H1 (cell line): ENCODE measurements at regions not wholly inside any gene's neighbourhood (a gene's known extent, or its start where the extent isn't known, plus 50 kb on each side); places are given as distances from the start of the nearest gene placed in this dataset.

Source experiments
- CTCF ChIA-PET: fragments of 300-600 bp; sonication (Branson Sonifier 250); formaldehyde crosslinking; loops from one replicate; lab custom pipeline; 2021; ENCODE audit not compliant: partially characterized antibody; lab: Charles Lee
- POLR2A ChIA-PET: fragments of 300-600 bp; sonication (Branson Sonifier 250); formaldehyde crosslinking; loops from one replicate; lab custom pipeline; 2021; ENCODE audit warnings: inconsistent platforms; ENCODE audit not compliant: partially characterized antibody; lab: Charles Lee
- DNase-seq, 2 experiments: peaks; one replicate each; pipeline versions ENCODE4 v3.0.0 to v3.0.0-alpha.2; 2010 to 2022; ENCODE audit warnings: low spot score in 2 of 2, low read depth in 1 of 2, mixed read lengths in 1 of 2
- FAIRE-seq: peaks from 2 replicates; lab custom pipeline; 2011; peaks lifted over from hg19 to GRCh38; lab: Jason Lieb, UNC
- H2AFZ ChIP-seq: 2 replicates; pipeline ENCODE4 v1.8.1; 2012; ENCODE audit warnings: low read length, inconsistent platforms
- H2AK5ac ChIP-seq: 2 replicates; pipeline ENCODE4 v1.6.1; 2013; ENCODE audit warnings: low read depth, low read length
- H2BK120ac ChIP-seq: replicated peaks from 2 replicates; pipeline ENCODE3; 2013; ENCODE audit warnings: low read depth, low read length, inconsistent platforms
- H2BK12ac ChIP-seq: 2 replicates; pipeline ENCODE4 v1.6.1; 2013; ENCODE audit warnings: low read depth, low read length
- H2BK15ac ChIP-seq: 2 replicates; pipeline ENCODE4 v1.6.1; 2013; ENCODE audit warnings: low read length
- H2BK20ac ChIP-seq: 2 replicates; pipeline ENCODE4 v1.6.1; 2013; ENCODE audit warnings: low read length
- H2BK5ac ChIP-seq: 2 replicates; pipeline ENCODE4 v1.6.1; 2013; ENCODE audit warnings: low read depth, low read length
- H3K14ac ChIP-seq: 2 replicates; pipeline ENCODE4 v1.6.1; 2013; ENCODE audit warnings: inconsistent platforms; ENCODE audit not compliant: insufficient read length
- H3K18ac ChIP-seq: 2 replicates; pipeline ENCODE4 v1.6.1; 2013; ENCODE audit warnings: low read length; ENCODE audit errors: extremely low read depth
- H3K23ac ChIP-seq: 2 replicates; pipeline ENCODE4 v1.6.1; 2013; ENCODE audit warnings: inconsistent platforms; ENCODE audit not compliant: insufficient read length
- H3K23me2 ChIP-seq: 2 replicates; pipeline ENCODE4 v1.6.1; 2013; ENCODE audit warnings: low read depth, low read length
- H3K27ac ChIP-seq: 2 replicates; pipeline ENCODE4 v1.6.1; 2011; ENCODE audit warnings: low read depth, low read length, inconsistent platforms
- H3K27me3 ChIP-seq, 4 experiments: replicated peaks in 1 of 4; 1 replicate in 1 of 4; 2 replicates in 3 of 4; pipeline versions ENCODE4 v1.6.1 to v1.8.1; 2011 to 2013; ENCODE audit warnings: low read length in 3 of 4, mild to moderate bottlenecking in 3 of 4, inconsistent platforms in 2 of 4, mixed read lengths in 2 of 4, moderate library complexity in 1 of 4; ENCODE audit not compliant: control insufficient read depth in 3 of 4, insufficient read depth in 3 of 4; ENCODE audit errors: extremely low read depth in 1 of 4
- H3K36me3 ChIP-seq, 4 experiments: 2 replicates each; pipeline versions ENCODE4 v1.6.1 to v1.8.1; 2011 to 2013; ENCODE audit warnings: mild to moderate bottlenecking in 4 of 4, low read length in 3 of 4, moderate library complexity in 2 of 4, control low read depth in 1 of 4, inconsistent platforms in 1 of 4; ENCODE audit not compliant: insufficient read depth in 4 of 4, control insufficient read depth in 2 of 4
- H3K4ac ChIP-seq: replicated peaks from 2 replicates; pipeline ENCODE3; 2013; ENCODE audit warnings: low read length, low read depth, mixed read lengths, inconsistent platforms; ENCODE audit not compliant: insufficient read length
- H3K4me1 ChIP-seq, 4 experiments: replicated peaks in 1 of 4; 1 replicate in 1 of 4; 2 replicates in 3 of 4; pipeline versions ENCODE4 v1.6.1 to v1.8.1; 2011 to 2013; ENCODE audit warnings: low read length in 3 of 4, inconsistent platforms in 2 of 4, mixed read lengths in 1 of 4; ENCODE audit not compliant: insufficient read depth in 4 of 4, control insufficient read depth in 3 of 4
- H3K4me2 ChIP-seq, 2 experiments: 2 replicates each; pipeline versions ENCODE4 v1.6.1 to v1.8.1; 2011 to 2013; ENCODE audit warnings: low read depth in 2 of 2, low read length in 2 of 2, control low read depth in 1 of 2, inconsistent platforms in 1 of 2, mild to moderate bottlenecking in 1 of 2; ENCODE audit not compliant: insufficient read depth in 1 of 2
- H3K4me3 ChIP-seq, 4 experiments: fragments of 200-600, 300-600 bp in 1 of 4; sonication (generic), shearing (Covaris generic), sonication (Bioruptor Twin) in 1 of 4; 2 replicates each; pipeline versions ENCODE4 v1.5.1 to v1.8.1; 2011 to 2016; ENCODE audit warnings: low read length in 4 of 4, low read depth in 3 of 4, control low read depth in 2 of 4, inconsistent platforms in 2 of 4, mild to moderate bottlenecking in 2 of 4, mixed read lengths in 1 of 4, moderate library complexity in 1 of 4; ENCODE audit not compliant: insufficient read depth in 2 of 4; ENCODE audit errors: extremely low read depth in 1 of 4
- H3K56ac ChIP-seq: replicated peaks from 2 replicates; pipeline ENCODE3; 2013; ENCODE audit warnings: low read depth, mild to moderate bottlenecking, mixed read lengths, low read length, inconsistent platforms; ENCODE audit not compliant: insufficient read length
- H3K79me1 ChIP-seq: 2 replicates; pipeline ENCODE4 v1.6.1; 2013; ENCODE audit warnings: low read depth, low read length, control low read depth
- H3K79me2 ChIP-seq, 2 experiments: 2 replicates each; pipeline versions ENCODE4 v1.6.1 to v1.8.1; 2012 to 2013; ENCODE audit warnings: low read length in 2 of 2, mild to moderate bottlenecking in 2 of 2, inconsistent platforms in 1 of 2; ENCODE audit not compliant: insufficient read depth in 2 of 2, control insufficient read depth in 1 of 2
- H3K9ac ChIP-seq, 4 experiments: replicated peaks in 1 of 4; 1 replicate in 1 of 4; 2 replicates in 3 of 4; pipeline versions ENCODE4 v1.6.1 to v1.8.1; 2011 to 2013; ENCODE audit warnings: low read depth in 3 of 4, low read length in 3 of 4, control low read depth in 2 of 4, mild to moderate bottlenecking in 2 of 4, moderate library complexity in 2 of 4, inconsistent platforms in 1 of 4; ENCODE audit errors: extremely low read depth in 1 of 4
- H3K9me3 ChIP-seq, 2 experiments: 2 replicates each; pipeline versions ENCODE4 v1.6.1 to v1.8.1; 2012 to 2013; ENCODE audit warnings: mild to moderate bottlenecking in 2 of 2, moderate library complexity in 2 of 2, control low read depth in 1 of 2, inconsistent platforms in 1 of 2, low read depth in 1 of 2, low read length in 1 of 2, mixed read lengths in 1 of 2; ENCODE audit not compliant: insufficient read depth in 2 of 2
- H4K20me1 ChIP-seq, 2 experiments: replicated peaks in 1 of 2; 2 replicates each; pipeline versions ENCODE3 to v1.8.1; 2011 to 2013; ENCODE audit warnings: inconsistent platforms in 2 of 2, low read length in 2 of 2, mild to moderate bottlenecking in 1 of 2; ENCODE audit not compliant: insufficient read depth in 2 of 2, control insufficient read depth in 1 of 2
- H4K5ac ChIP-seq: 2 replicates; pipeline ENCODE4 v1.6.1; 2013; ENCODE audit warnings: low read length, low read depth, mixed read lengths, inconsistent platforms; ENCODE audit not compliant: insufficient read length
- H4K8ac ChIP-seq: 2 replicates; pipeline ENCODE4 v1.8.0; 2013; ENCODE audit warnings: mild to moderate bottlenecking, moderate library complexity, low read length, inconsistent platforms; ENCODE audit not compliant: insufficient read depth; ENCODE audit errors: extremely low read depth
- H4K91ac ChIP-seq: replicated peaks from 2 replicates; pipeline ENCODE3; 2013; ENCODE audit warnings: low read length, mixed read lengths, inconsistent platforms; ENCODE audit not compliant: insufficient read length
- RAD21 ChIP-seq, 2 experiments: IDR thresholded peaks in 1 of 2; conservative IDR thresholded peaks in 1 of 2; 2 replicates each; pipeline ENCODE4 v1.6.1; 2011; ENCODE audit warnings: low read depth in 2 of 2, low read length in 2 of 2, improper control_type of control experiment in 1 of 2, inconsistent platforms in 1 of 2, mild to moderate bottlenecking in 1 of 2, moderate library complexity in 1 of 2
- SP2 ChIP-seq: IDR thresholded peaks from 2 replicates; pipeline ENCODE4 v1.6.1; 2012; ENCODE audit warnings: mild to moderate bottlenecking, low read length, inconsistent platforms
- TAF7 ChIP-seq: optimal IDR thresholded peaks from 2 replicates; pipeline ENCODE3; 2011; ENCODE audit warnings: low read depth, mild to moderate bottlenecking, inconsistent platforms, low read length, moderate library complexity, borderline replicate concordance
- TCF12 ChIP-seq: IDR thresholded peaks from 2 replicates; pipeline ENCODE4 v1.6.1; 2011; ENCODE audit warnings: low read depth, mild to moderate bottlenecking, low read length
- TEAD4 ChIP-seq: IDR thresholded peaks from 2 replicates; pipeline ENCODE4 v1.6.1; 2012; ENCODE audit warnings: low read depth, low read length, inconsistent platforms, mixed read lengths
- WGBS, 2 experiments: shearing (Covaris generic) in 1 of 2; methylation state at CpG; one replicate each; pipeline versions ENCODE4 v1.1.6 to v1.1.7; 2013 to 2015; ENCODE audit warnings: low lambda C conversion rate in 2 of 2, mixed read lengths in 2 of 2, inconsistent platforms in 1 of 2, low coverage in 1 of 2, missing lambda C conversion rate in 1 of 2; ENCODE audit not compliant: insufficient replicate concordance in 2 of 2, insufficient coverage in 1 of 2, insufficient read length in 1 of 2; ENCODE audit errors: extremely low coverage in 1 of 2, missing lambda C conversion rate in 1 of 2; 5-methylcytosine and 5-hydroxymethylcytosine counted together
- TF ChIP-seq, protein P1 (sequence below): IDR thresholded peaks from 2 replicates; pipeline ENCODE4 v1.6.1; 2012; ENCODE audit warnings: low read length, inconsistent platforms

DNA sequence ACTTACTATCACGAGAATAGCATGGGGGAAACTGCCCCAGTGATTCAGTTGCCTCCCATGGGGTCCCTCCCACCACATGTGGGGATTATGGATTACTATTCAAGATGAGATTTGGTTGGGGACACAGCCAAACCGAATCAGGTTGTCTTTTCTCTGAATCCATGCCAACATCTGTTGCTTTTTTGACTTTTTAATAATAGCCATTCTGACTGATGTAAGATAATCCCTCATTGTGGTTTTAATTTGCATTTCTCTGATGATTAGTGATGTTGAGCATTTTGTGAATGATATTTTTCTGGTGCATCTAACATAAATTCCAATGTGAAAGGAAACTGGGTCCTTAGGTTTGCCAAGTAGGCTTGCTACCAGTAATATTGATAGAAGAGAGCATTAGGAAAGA lies 69.0 kb upstream of the ARHGAP21 start:
- Histone ChIP-seq H3K9ac (no peak overlapping the region), H4K91ac (no peak overlapping the region), H3K4me1 (no peaks in the 10 kb centered on the region), H4K5ac (no peak overlapping the region), H3K4me3 (no peak overlapping the region), H2AFZ (no peak overlapping the region), H2BK5ac (no peak overlapping the region), H2BK120ac (no peak overlapping the region), H3K23ac (no peak overlapping the region), H3K79me1 (no peaks in the 10 kb centered on the region), H3K4me2 (no peak overlapping the region), H2BK15ac (no peak overlapping the region), H3K36me3 (no peaks in the 10 kb centered on the region), H4K20me1 (no peaks in the 10 kb centered on the region), H4K8ac (no peak overlapping the region), H3K23me2 (no peaks in the 10 kb centered on the region), H2BK12ac (no peak overlapping the region), H3K14ac (no peak overlapping the region), H3K27me3 (no peaks in the 10 kb centered on the region), H3K56ac (no peak overlapping the region), H3K18ac (no peak overlapping the region)
- POLR2A ChIA-PET, result no interaction called here
- DNase-seq, result no peak
- CTCF ChIA-PET, result interaction anchor here (2.1 kb wide), 1 partner anchor 175 kb away, joined by 4 read pairs; no protein-coding TSS in a partner anchor
- TF ChIP-seq RAD21 (IDR thresholded peaks at IDR 0.05 in 1 of 2, conservative IDR thresholded peaks at IDR 0.05 in 1 of 2; ENCODE audit: low read depth in 2 of 2, low read length in 2 of 2) (no peak), TAF7 (no peak), TEAD4 (no peak), TCF12 (no peak), SP2 (no peak)
- TF ChIP-seq, protein P1, sequence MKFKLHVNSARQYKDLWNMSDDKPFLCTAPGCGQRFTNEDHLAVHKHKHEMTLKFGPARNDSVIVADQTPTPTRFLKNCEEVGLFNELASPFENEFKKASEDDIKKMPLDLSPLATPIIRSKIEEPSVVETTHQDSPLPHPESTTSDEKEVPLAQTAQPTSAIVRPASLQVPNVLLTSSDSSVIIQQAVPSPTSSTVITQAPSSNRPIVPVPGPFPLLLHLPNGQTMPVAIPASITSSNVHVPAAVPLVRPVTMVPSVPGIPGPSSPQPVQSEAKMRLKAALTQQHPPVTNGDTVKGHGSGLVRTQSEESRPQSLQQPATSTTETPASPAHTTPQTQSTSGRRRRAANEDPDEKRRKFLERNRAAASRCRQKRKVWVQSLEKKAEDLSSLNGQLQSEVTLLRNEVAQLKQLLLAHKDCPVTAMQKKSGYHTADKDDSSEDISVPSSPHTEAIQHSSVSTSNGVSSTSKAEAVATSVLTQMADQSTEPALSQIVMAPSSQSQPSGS, result no peak
- TF ChIP-seq, all 59 proteins: peak for 0
- Histone ChIP-seq H3K9me3 (no peaks in the 10 kb centered on the region), H3K79me2 (no peaks in the 10 kb centered on the region), H3K4ac (no peak overlapping the region), H3K27ac (no peak overlapping the region), H2AK5ac (no peak overlapping the region), H2BK20ac (no peak overlapping the region)
- WGBS, 2 experiments, result 86% methylated on average over 2 of the region's 2 CpGs; no CpG with 5 or more reads in 1 of the 2 experiments
- no peak for FAIRE-seq
